ENCODE measurements at regions not wholly inside any gene's neighbourhood (a gene's known extent, or its start where the extent isn't known, plus 50 kb on each side); places are given as distances from the start of the nearest gene placed in this dataset.

DNA sequence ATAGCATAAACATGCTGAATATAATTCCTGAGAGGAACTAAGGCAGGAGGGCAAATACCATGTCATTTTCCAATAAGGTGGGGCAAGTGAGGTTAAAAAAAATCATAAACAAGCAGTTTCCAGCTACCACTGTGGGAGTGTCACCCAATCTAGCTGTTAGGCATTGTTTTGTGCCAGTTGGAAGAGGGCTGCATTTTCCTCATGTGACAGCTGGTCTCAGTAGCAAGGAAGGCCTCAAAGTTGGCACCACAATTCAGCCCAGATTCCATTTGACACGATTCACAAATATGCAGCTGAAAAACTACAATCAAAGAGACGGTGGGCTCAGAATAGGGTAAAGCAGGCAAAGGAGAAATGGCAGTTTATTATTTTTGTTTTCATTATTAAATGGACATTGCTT, 636.1 kb downstream of the KIF4B start:
- no peak for TF ChIP-seq EZH2 (IDR thresholded peaks at IDR 0.05; ENCODE audit: insufficient read depth, low read length)
- TF ChIP-seq, protein P1, sequence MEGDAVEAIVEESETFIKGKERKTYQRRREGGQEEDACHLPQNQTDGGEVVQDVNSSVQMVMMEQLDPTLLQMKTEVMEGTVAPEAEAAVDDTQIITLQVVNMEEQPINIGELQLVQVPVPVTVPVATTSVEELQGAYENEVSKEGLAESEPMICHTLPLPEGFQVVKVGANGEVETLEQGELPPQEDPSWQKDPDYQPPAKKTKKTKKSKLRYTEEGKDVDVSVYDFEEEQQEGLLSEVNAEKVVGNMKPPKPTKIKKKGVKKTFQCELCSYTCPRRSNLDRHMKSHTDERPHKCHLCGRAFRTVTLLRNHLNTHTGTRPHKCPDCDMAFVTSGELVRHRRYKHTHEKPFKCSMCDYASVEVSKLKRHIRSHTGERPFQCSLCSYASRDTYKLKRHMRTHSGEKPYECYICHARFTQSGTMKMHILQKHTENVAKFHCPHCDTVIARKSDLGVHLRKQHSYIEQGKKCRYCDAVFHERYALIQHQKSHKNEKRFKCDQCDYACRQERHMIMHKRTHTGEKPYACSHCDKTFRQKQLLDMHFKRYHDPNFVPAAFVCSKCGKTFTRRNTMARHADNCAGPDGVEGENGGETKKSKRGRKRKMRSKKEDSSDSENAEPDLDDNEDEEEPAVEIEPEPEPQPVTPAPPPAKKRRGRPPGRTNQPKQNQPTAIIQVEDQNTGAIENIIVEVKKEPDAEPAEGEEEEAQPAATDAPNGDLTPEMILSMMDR (IDR thresholded peaks at IDR 0.05; ENCODE audit: insufficient read depth, low read depth, low read length) = no peak

All from astrocyte (in vitro differentiated cells and primary cell).